ENCODE measurements at regions not wholly inside any gene's neighbourhood (a gene's known extent, or its start where the extent isn't known, plus 50 kb on each side); places are given as distances from the start of the nearest gene placed in this dataset.

GRCh38 chr5:157999696-158000095, 140.8 kb upstream of the CLINT1 start:
- H3K27ac Mint-ChIP-seq = no peak overlapping the region
- H3K36me3 Mint-ChIP-seq = no peaks in the 10 kb centered on the region
- peaks cover 0 to 1% (median 0%) of the 10 kb centered on the region in 7 donors for H3K9me3 Mint-ChIP-seq
- no peaks in the 10 kb centered on the region for H3K27me3 Mint-ChIP-seq
- DNase-seq (no peak), ATAC-seq (ENCODE audit: low read depth in 2 of 2) (no peak)
- H3K4me3 Mint-ChIP-seq = no peak overlapping the region
- peaks cover 0 to 5% (median 4%) of the 10 kb centered on the region in 3 donors for H3K4me1 Mint-ChIP-seq

- Mint-ChIP-seq H3K4me1 (peaks cover 0 to 5% (median 4%) of the 10 kb centered on the region in 3 donors), H3K4me3 (no peak overlapping the region), H3K27ac (peak overlapping the region in 1 of 6 donors; percentile 43), H3K36me3 (no peaks in the 10 kb centered on the region), H3K9me3 (no peaks in the 10 kb centered on the region), H3K27me3 (no peaks in the 10 kb centered on the region)
- ATAC-seq (ENCODE audit: low read depth in 2 of 2) = no peak
- DNase-seq = no peak
Measured at GRCh38 chr5:157997991-157998504, 139.1 kb upstream of the CLINT1 start.

GRCh38 chr5:157994906-157995519, 136.1 kb upstream of the CLINT1 start:
- Mint-ChIP-seq H3K27ac (peak overlapping the region in 1 of 6 donors; percentile 20), H3K36me3 (no peaks in the 10 kb centered on the region), H3K27me3 (peaks cover 0 to 6% (median 5%) of the 10 kb centered on the region in 3 donors), H3K9me3 (no peaks in the 10 kb centered on the region), H3K4me1 (peaks cover 0 to 5% (median 4%) of the 10 kb centered on the region in 3 donors), H3K4me3 (peak overlapping the region in 1 of 8 donors; percentile 15)
- DNase-seq = peak; percentile 28
- ATAC-seq (ENCODE audit: low read depth in 2 of 2) = peak; percentile 66 to 79

- no peak for ATAC-seq (ENCODE audit: low read depth in 2 of 2)
- Mint-ChIP-seq H3K4me1 (peaks cover 0 to 5% (median 4%) of the 10 kb centered on the region in 3 donors), H3K27ac (no peak overlapping the region), H3K36me3 (no peaks in the 10 kb centered on the region), H3K9me3 (no peaks in the 10 kb centered on the region), H3K4me3 (no peak overlapping the region), H3K27me3 (peaks cover 0 to 9% (median 5%) of the 10 kb centered on the region in 3 donors)
- DNase-seq = no peak
Measured at GRCh38 chr5:157993986-157994691, 135.2 kb upstream of the CLINT1 start.

DNA sequence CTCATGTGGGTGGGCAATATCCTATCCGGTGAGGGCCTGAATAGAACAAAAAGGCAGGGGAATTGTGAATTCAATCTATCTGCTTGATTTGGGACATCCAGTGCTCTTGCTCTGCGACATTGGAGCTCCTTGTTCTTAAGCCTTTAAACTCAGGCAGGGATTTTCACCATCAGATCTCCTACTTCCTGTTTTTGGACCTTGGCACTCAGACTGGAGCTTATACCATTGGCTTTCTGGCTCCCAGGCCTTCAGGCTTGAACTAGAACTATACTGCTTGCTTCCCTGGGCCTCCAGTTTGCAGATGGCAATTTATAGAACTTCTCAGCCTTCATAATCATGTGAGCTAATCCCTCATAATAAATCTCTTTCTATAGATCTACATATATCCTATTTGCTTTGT, 134.3 kb upstream of the CLINT1 start:
- no peak for DNase-seq
- Mint-ChIP-seq H3K4me1 (peaks cover 0 to 5% (median 4%) of the 10 kb centered on the region in 3 donors), H3K27me3 (peaks cover 0 to 13% (median 5%) of the 10 kb centered on the region in 3 donors), H3K4me3 (no peak overlapping the region), H3K36me3 (no peaks in the 10 kb centered on the region), H3K27ac (peak overlapping the region in 1 of 6 donors; percentile 12), H3K9me3 (no peaks in the 10 kb centered on the region)
- ATAC-seq (ENCODE audit: low read depth in 2 of 2) = no peak

DNA sequence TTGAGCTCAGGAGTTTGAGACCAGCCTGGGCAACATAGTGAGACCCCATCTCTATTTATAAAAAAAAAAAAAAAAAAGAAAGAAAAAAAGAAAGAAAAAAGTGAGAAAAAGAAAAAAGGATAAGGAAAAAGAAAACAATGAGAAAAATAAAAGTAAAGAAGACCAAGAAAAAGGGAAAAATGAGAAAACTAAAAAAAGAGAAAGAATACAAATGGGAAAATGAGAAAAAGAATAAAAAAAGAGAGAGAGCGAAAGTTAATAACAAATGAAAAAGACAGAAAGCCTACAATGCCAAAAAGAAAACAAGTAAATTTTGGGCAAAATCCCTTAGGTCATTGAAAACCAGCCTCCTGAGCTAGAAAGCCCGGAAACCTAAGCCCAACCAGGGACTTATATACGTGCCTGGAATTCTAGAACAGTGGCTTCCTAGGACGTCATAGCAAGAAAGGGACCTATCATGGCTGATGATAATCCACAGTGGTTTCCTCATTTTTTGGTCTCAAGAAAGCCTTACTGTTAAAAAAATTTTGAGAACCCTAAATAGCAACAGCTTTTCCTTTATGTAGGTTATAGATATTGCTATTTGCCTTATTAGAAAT, 131.7 kb upstream of the CLINT1 start:
- peaks cover 0 to 19% (median 5%) of the 10 kb centered on the region in 3 donors for H3K27me3 Mint-ChIP-seq
- ATAC-seq (ENCODE audit: low read depth in 2 of 2) = no peak
- no peaks in the 10 kb centered on the region for H3K9me3 Mint-ChIP-seq
- no peak for DNase-seq
- H3K4me1 Mint-ChIP-seq = peaks cover 0 to 5% (median 4%) of the 10 kb centered on the region in 3 donors
- no peaks in the 10 kb centered on the region for H3K36me3 Mint-ChIP-seq
- no peak overlapping the region for H3K27ac Mint-ChIP-seq
- H3K4me3 Mint-ChIP-seq = no peak overlapping the region

GRCh38 chr5:157989296-157989695, 130.4 kb upstream of the CLINT1 start:
- DNase-seq (no peak), ATAC-seq (ENCODE audit: low read depth in 2 of 2) (no peak)
- H3K27me3 Mint-ChIP-seq = peaks cover 0 to 19% (median 5%) of the 10 kb centered on the region in 3 donors
- no peaks in the 10 kb centered on the region for H3K9me3 Mint-ChIP-seq
- H3K4me3 Mint-ChIP-seq = no peak overlapping the region
- no peaks in the 10 kb centered on the region for H3K4me1 Mint-ChIP-seq
- H3K27ac Mint-ChIP-seq = peak overlapping the region in 2 of 6 donors; percentile 21 to 61
- no peaks in the 10 kb centered on the region for H3K36me3 Mint-ChIP-seq

- Mint-ChIP-seq H3K4me3 (no peak overlapping the region), H3K9me3 (no peaks in the 10 kb centered on the region), H3K27ac (peak overlapping the region in 1 of 6 donors; percentile 92), H3K36me3 (peaks cover 0 to 4% of the 10 kb centered on the region in 2 donors), H3K4me1 (no peaks in the 10 kb centered on the region), H3K27me3 (peaks cover 0 to 19% (median 5%) of the 10 kb centered on the region in 3 donors)
- ATAC-seq (ENCODE audit: low read depth in 2 of 2) = no peak
- no peak for DNase-seq
Measured at GRCh38 chr5:157987259-157987658, 128.3 kb upstream of the CLINT1 start.

GRCh38 chr5:157986431-157986990, 127.6 kb upstream of the CLINT1 start:
- Mint-ChIP-seq H3K4me3 (no peak overlapping the region), H3K27ac (no peak overlapping the region), H3K36me3 (peaks cover 0 to 4% of the 10 kb centered on the region in 2 donors), H3K9me3 (no peaks in the 10 kb centered on the region), H3K4me1 (no peaks in the 10 kb centered on the region), H3K27me3 (peaks cover 0 to 19% (median 4%) of the 10 kb centered on the region in 3 donors)
- ATAC-seq (ENCODE audit: low read depth in 2 of 2) (no peak), DNase-seq (no peak)

DNA sequence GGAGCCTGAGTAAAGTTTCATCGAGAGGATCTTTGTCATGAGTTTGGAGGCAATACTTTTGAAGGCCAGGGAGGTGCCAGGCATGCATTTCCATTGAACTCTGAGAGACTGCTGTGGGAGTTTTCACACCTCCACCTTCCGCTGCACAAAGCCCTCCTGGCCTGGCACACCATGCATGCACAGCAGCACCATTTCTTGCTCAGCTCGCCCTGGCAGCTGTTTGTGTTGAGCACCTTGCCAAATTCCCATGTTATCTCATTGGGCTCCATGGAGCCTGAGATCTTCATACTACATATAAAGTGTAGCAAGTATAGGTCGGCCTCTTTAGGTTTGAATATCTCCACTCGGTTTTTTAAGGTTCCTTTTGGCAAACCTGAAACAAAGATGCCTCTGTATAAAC, 125.7 kb upstream of the CLINT1 start:
- Mint-ChIP-seq H3K27ac (peak overlapping the region in 1 of 6 donors; percentile 34), H3K4me3 (no peak overlapping the region), H3K4me1 (no peaks in the 10 kb centered on the region), H3K9me3 (no peaks in the 10 kb centered on the region), H3K27me3 (peaks cover 0 to 12% (median 4%) of the 10 kb centered on the region in 3 donors), H3K36me3 (peaks cover 0 to 4% of the 10 kb centered on the region in 2 donors)
- ATAC-seq (ENCODE audit: low read depth in 2 of 2) = no peak
- DNase-seq = no peak

- Mint-ChIP-seq H3K4me1 (no peaks in the 10 kb centered on the region), H3K36me3 (peaks cover 0 to 4% of the 10 kb centered on the region in 2 donors), H3K27ac (peak overlapping the region in 1 of 6 donors; percentile 7), H3K27me3 (peaks cover 0 to 9% (median 4%) of the 10 kb centered on the region in 3 donors), H3K4me3 (no peak overlapping the region), H3K9me3 (no peaks in the 10 kb centered on the region)
- ATAC-seq (ENCODE audit: low read depth in 2 of 2) = no peak
- DNase-seq = no peak
Measured at GRCh38 chr5:157983906-157984551, 125.1 kb upstream of the CLINT1 start.

DNA sequence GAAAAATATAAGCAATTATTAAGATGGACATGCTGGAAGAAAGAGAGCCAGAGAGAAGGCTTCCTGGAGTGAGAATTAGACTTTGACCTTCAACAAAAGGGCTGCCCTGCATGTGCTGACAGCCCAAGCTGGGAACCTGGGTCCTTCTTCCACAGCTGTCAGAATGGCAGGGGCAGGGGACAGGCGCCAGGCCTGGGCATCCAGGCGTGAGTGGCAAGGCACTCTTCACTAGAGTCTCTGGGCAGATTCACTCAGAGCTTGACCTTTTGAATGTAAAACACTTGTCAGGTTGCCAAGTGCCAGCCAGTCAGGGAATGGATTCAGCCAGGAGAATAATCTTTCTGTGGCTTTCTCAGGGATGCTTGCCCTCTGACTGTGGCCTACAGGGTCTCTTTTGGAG, 119.1 kb upstream of the CLINT1 start:
- peaks cover 7 to 17% (median 15%) of the 10 kb centered on the region in 3 donors for H3K27me3 Mint-ChIP-seq
- DNase-seq (no peak), ATAC-seq (ENCODE audit: low read depth in 2 of 2) (no peak)
- no peak overlapping the region for H3K4me3 Mint-ChIP-seq
- H3K4me1 Mint-ChIP-seq = no peaks in the 10 kb centered on the region
- peaks cover 0 to under 1% of the 10 kb centered on the region in 2 donors for H3K36me3 Mint-ChIP-seq
- H3K27ac Mint-ChIP-seq = no peak overlapping the region
- H3K9me3 Mint-ChIP-seq = no peaks in the 10 kb centered on the region

DNA sequence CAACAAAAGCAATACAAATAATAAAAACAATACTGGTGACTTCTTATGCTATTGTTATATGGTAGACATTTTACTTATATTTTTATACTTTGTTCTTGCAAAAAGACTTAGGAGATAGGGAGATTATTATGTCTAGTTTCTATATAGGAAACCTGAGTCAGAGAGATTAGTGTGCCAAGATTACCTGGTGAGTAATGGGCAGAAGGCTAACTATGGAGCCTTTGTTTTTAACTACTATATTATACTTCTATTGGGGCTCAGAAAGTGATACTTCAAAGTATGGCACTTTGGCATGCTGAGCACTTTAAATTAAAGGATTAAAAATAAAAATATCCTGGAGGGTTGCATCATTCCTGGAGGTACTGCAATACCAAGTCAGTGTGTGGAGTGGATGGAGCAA, 117.5 kb upstream of the CLINT1 start:
- DNase-seq = no peak
- Mint-ChIP-seq H3K27me3 (peaks cover 3 to 17% (median 16%) of the 10 kb centered on the region in 3 donors), H3K36me3 (no peaks in the 10 kb centered on the region), H3K27ac (no peak overlapping the region), H3K4me3 (no peak overlapping the region), H3K4me1 (no peaks in the 10 kb centered on the region), H3K9me3 (no peaks in the 10 kb centered on the region)
- ATAC-seq (ENCODE audit: low read depth in 2 of 2) = no peak
